Karpas-422 (cell line): ENCODE measurements at regions not wholly inside any gene's neighbourhood (a gene's known extent, or its start where the extent isn't known, plus 50 kb on each side); places are given as distances from the start of the nearest gene placed in this dataset.
"Not testable (repeated sequence)": the region's sequence is repeated elsewhere in the genome, so short reads cannot be mapped to it uniquely, and the experiment has no call there.

Source experiments
- DNase-seq: peaks from one replicate; pipeline ENCODE4 v3.0.0-alpha.2; 2015
- H2AFZ ChIP-seq: fragments of 200-600 bp; sonication (generic); 2 replicates; pipeline ENCODE4 v1.6.1; 2014; ENCODE audit warnings: antibody characterized with exemption, low read length, mixed read lengths
- H3K27ac ChIP-seq: fragments of 200-600 bp; sonication (generic); 2 replicates; pipeline ENCODE4 v1.5.1; 2014; ENCODE audit warnings: mild to moderate bottlenecking, low read length, moderate library complexity
- H3K27me3 ChIP-seq: fragments of 200-600 bp; sonication (generic); 2 replicates; pipeline ENCODE4 v1.6.1; 2014; ENCODE audit warnings: low read length, mixed read lengths
- H3K36me3 ChIP-seq: fragments of 200-600 bp; sonication (generic); 2 replicates; pipeline ENCODE4 v1.6.1; 2014; ENCODE audit warnings: low read length, mixed read lengths; ENCODE audit not compliant: insufficient read depth
- H3K4me1 ChIP-seq: fragments of 200-600 bp; sonication (generic); 2 replicates; pipeline ENCODE4 v1.6.1; 2014; ENCODE audit warnings: mild to moderate bottlenecking, low read length, mixed read lengths
- H3K4me2 ChIP-seq: fragments of 200-600 bp; sonication (generic); 2 replicates; pipeline ENCODE4 v1.6.1; 2014; ENCODE audit warnings: low read length, low read depth, mild to moderate bottlenecking; ENCODE audit not compliant: poor library complexity, severe bottlenecking
- H3K4me3 ChIP-seq: fragments of 200-600 bp; sonication (generic); 2 replicates; pipeline ENCODE4 v1.5.1; 2014; ENCODE audit warnings: mild to moderate bottlenecking, antibody characterized with exemption, low read length, mixed read lengths
- H3K79me2 ChIP-seq: fragments of 200-600 bp; sonication (generic); 2 replicates; pipeline ENCODE4 v1.6.1; 2014; ENCODE audit warnings: mild to moderate bottlenecking, low read length, mixed read lengths
- H3K9ac ChIP-seq: fragments of 200-600 bp; sonication (generic); 2 replicates; pipeline ENCODE4 v1.6.0; 2014; ENCODE audit warnings: low read length
- H3K9me2 ChIP-seq: fragments of 200-600 bp; sonication (generic), shearing (Covaris generic); replicated peaks from 2 replicates; pipeline ENCODE4 v1.6.0; 2014; ENCODE audit warnings: mild to moderate bottlenecking, low read length, moderate library complexity; ENCODE audit not compliant: insufficient read depth
- H3K9me3 ChIP-seq: fragments of 300-700, 200-600 bp; sonication (generic); 2 replicates; pipeline ENCODE4 v1.6.1; 2014; ENCODE audit warnings: low read length, mixed read lengths
- H4K20me1 ChIP-seq: fragments of 200-600 bp; sonication (generic); 2 replicates; pipeline ENCODE4 v1.6.1; 2014; ENCODE audit warnings: mild to moderate bottlenecking, antibody characterized with exemption, low read length, low read depth; ENCODE audit not compliant: insufficient read depth

DNA sequence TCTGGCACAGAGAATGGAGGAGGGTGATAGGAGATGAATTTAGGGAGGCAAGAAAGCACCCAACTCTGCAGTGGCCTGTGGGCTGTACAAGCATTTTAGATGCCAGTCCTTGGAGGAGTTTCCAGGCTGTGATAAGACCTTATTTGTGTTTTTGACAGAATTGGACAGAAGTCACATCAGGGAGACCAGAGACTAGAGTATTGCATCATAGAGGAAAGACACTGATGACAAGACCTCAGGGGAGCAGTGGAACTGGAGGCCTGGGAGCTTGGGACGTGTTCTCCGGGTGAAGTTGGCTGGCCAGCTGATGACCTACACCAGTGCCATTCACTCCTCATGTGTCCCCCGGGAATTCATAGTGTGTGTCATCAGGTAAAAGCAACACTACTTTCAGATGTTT is 284.0 kb upstream of the ZFP42 start:
- Histone ChIP-seq H3K9me3 (no peaks in the 10 kb centered on the region), H3K9me2 (no peaks in the 10 kb centered on the region), H3K79me2 (no peaks in the 10 kb centered on the region), H3K36me3 (no peaks in the 10 kb centered on the region), H3K9ac (no peak overlapping the region), H3K4me2 (no peak overlapping the region), H3K27ac (no peak overlapping the region), H3K27me3 (no peaks in the 10 kb centered on the region), H4K20me1 (no peaks in the 10 kb centered on the region), H3K4me1 (no peaks in the 10 kb centered on the region), H3K4me3 (no peak overlapping the region), H2AFZ (no peak overlapping the region)
- no peak for DNase-seq

DNA sequence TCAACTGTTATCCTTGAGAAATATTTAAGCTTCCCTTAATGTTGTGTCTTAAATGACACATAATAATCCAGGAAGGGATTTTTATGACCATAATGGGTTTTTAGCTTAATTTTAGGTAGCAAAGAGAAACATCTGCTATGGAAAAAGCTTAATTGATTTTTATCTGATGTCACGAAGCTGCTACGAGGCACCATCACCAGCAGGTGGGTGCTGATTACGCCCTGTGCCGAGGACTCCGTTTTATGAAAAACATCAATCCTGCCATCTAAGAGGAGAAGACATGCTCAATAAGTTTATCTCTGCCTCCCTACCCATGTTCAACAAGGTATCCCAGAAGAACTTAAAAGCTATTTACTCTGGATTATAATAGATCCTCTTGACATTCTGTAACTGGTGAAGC is 280.6 kb upstream of the ZFP42 start:
- no peaks in the 10 kb centered on the region for H3K36me3 ChIP-seq
- no peak overlapping the region for H3K4me3 ChIP-seq
- no peaks in the 10 kb centered on the region for H3K79me2 ChIP-seq
- no peaks in the 10 kb centered on the region for H4K20me1 ChIP-seq
- H3K9me3 ChIP-seq: no peaks in the 10 kb centered on the region
- H2AFZ ChIP-seq: no peak overlapping the region
- no peak for DNase-seq
- H3K27me3 ChIP-seq: no peaks in the 10 kb centered on the region
- no peaks in the 10 kb centered on the region for H3K9me2 ChIP-seq
- no peaks in the 10 kb centered on the region for H3K4me1 ChIP-seq
- H3K4me2 ChIP-seq: no peak overlapping the region
- H3K27ac ChIP-seq: no peak overlapping the region
- H3K9ac ChIP-seq: no peak overlapping the region

DNA sequence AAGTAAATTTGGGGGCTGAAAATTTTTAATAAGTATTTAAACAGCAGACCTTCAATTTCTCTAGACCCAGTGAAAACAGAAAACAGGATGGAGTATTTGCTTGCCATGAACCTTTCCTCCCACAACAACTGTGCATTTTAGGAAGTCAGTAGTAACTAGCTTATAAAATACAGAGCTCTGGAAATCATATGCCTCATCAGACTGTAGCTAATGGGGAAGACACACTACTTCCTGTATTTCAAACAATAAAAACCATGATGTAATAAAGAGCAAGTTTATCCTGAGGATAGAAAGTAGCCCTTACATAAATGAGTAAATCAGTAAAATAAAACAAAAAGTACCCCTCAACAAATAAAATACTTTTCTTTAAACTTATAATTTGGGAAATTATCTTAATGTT is 280.1 kb upstream of the ZFP42 start:
- Histone ChIP-seq H3K27ac (no peak overlapping the region), H3K79me2 (no peaks in the 10 kb centered on the region), H3K9me2 (no peaks in the 10 kb centered on the region), H2AFZ (no peak overlapping the region), H3K4me2 (no peak overlapping the region), H3K4me3 (no peak overlapping the region), H4K20me1 (no peaks in the 10 kb centered on the region), H3K36me3 (no peaks in the 10 kb centered on the region), H3K9ac (no peak overlapping the region), H3K4me1 (no peaks in the 10 kb centered on the region), H3K27me3 (no peaks in the 10 kb centered on the region), H3K9me3 (no peaks in the 10 kb centered on the region)
- DNase-seq: no peak

- DNase-seq: no peak
- Histone ChIP-seq H4K20me1 (no peaks in the 10 kb centered on the region), H3K4me3 (no peak overlapping the region), H3K9ac (no peak overlapping the region), H3K27ac (no peak overlapping the region), H3K79me2 (no peaks in the 10 kb centered on the region), H3K4me2 (no peak overlapping the region), H3K9me2 (no peaks in the 10 kb centered on the region), H2AFZ (no peak overlapping the region), H3K27me3 (no peaks in the 10 kb centered on the region), H3K36me3 (no peaks in the 10 kb centered on the region), H3K9me3 (no peaks in the 10 kb centered on the region), H3K4me1 (no peaks in the 10 kb centered on the region)
These were observed 271.1 kb upstream of the ZFP42 start for GRCh38 chr4:187724456-187724855.

- no peaks in the 10 kb centered on the region for H3K4me1 ChIP-seq
- no peaks in the 10 kb centered on the region for H3K79me2 ChIP-seq
- H2AFZ ChIP-seq: no peak overlapping the region
- H3K4me3 ChIP-seq: no peak overlapping the region
- no peaks in the 10 kb centered on the region for H3K9me3 ChIP-seq
- H3K9ac ChIP-seq: no peak overlapping the region
- H4K20me1 ChIP-seq: no peaks in the 10 kb centered on the region
- H3K4me2 ChIP-seq: no peak overlapping the region
- H3K36me3 ChIP-seq: no peaks in the 10 kb centered on the region
- no peaks in the 10 kb centered on the region for H3K9me2 ChIP-seq
- no peaks in the 10 kb centered on the region for H3K27me3 ChIP-seq
- DNase-seq: no peak
- H3K27ac ChIP-seq: no peak overlapping the region
These were observed 269.1 kb upstream of the ZFP42 start for GRCh38 chr4:187726485-187726884.

- Histone ChIP-seq H2AFZ (no peak overlapping the region), H3K79me2 (no peaks in the 10 kb centered on the region), H3K27me3 (no peaks in the 10 kb centered on the region), H3K9me3 (no peaks in the 10 kb centered on the region), H3K36me3 (no peaks in the 10 kb centered on the region), H4K20me1 (no peaks in the 10 kb centered on the region), H3K4me2 (no peak overlapping the region), H3K27ac (no peak overlapping the region), H3K9me2 (no peaks in the 10 kb centered on the region), H3K4me3 (no peak overlapping the region), H3K9ac (no peak overlapping the region), H3K4me1 (no peaks in the 10 kb centered on the region)
- DNase-seq: no peak
These were observed 263.0 kb upstream of the ZFP42 start for GRCh38 chr4:187732524-187732923.

GRCh38 chr4:187739771-187740170 is 255.8 kb upstream of the ZFP42 start:
- Histone ChIP-seq H3K4me3 (no peak overlapping the region), H3K79me2 (no peaks in the 10 kb centered on the region), H3K4me1 (no peaks in the 10 kb centered on the region), H3K27ac (no peak overlapping the region), H3K36me3 (no peaks in the 10 kb centered on the region), H3K9me3 (no peaks in the 10 kb centered on the region), H2AFZ (no peak overlapping the region), H3K9me2 (no peaks in the 10 kb centered on the region), H3K9ac (no peak overlapping the region), H4K20me1 (no peaks in the 10 kb centered on the region), H3K27me3 (no peaks in the 10 kb centered on the region), H3K4me2 (no peak overlapping the region)
- no peak for DNase-seq

- no peaks in the 10 kb centered on the region for H3K36me3 ChIP-seq
- no peaks in the 10 kb centered on the region for H3K27me3 ChIP-seq
- H3K79me2 ChIP-seq: no peaks in the 10 kb centered on the region
- no peak for DNase-seq
- no peaks in the 10 kb centered on the region for H3K9me3 ChIP-seq
- no peak overlapping the region for H3K4me3 ChIP-seq
- no peaks in the 10 kb centered on the region for H3K4me1 ChIP-seq
- no peak overlapping the region for H3K4me2 ChIP-seq
- no peak overlapping the region for H2AFZ ChIP-seq
- no peaks in the 10 kb centered on the region for H3K9me2 ChIP-seq
- no peak overlapping the region for H3K9ac ChIP-seq
- no peak overlapping the region for H3K27ac ChIP-seq
- H4K20me1 ChIP-seq: no peaks in the 10 kb centered on the region
These were observed 250.7 kb upstream of the ZFP42 start for GRCh38 chr4:187744911-187745310.

GRCh38 chr4:187750652-187751051 is 244.9 kb upstream of the ZFP42 start:
- H3K79me2 ChIP-seq, DNase-seq, H3K36me3 ChIP-seq, H3K27me3 ChIP-seq, H4K20me1 ChIP-seq, H3K27ac ChIP-seq, H3K4me1 ChIP-seq, H3K4me3 ChIP-seq, H3K9ac ChIP-seq, H3K9me2 ChIP-seq, H3K4me2 ChIP-seq, H2AFZ ChIP-seq, H3K9me3 ChIP-seq: not testable (repeated sequence)
